Liver (tissue), 8 donors: ENCODE measurements at regions not wholly inside any gene's neighbourhood (a gene's known extent, or its start where the extent isn't known, plus 50 kb on each side); places are given as distances from the start of the nearest gene placed in this dataset.

ENCODE experiments used
- DNase-seq: peaks from one replicate; pipeline ENCODE4 v3.0.0-alpha.2; 2017; ENCODE audit warnings: low spot score
- H3K27ac ChIP-seq, 2 donors: one replicate each; pipeline ENCODE4 v1.7.0; 2013; ENCODE audit warnings: inconsistent platforms in 2 of 2, low read length in 2 of 2, control low read depth in 1 of 2, low read depth in 1 of 2, mild to moderate bottlenecking in 1 of 2
- H3K27me3 ChIP-seq, 4 donors: one replicate each; pipeline versions ENCODE4 v1.6.1 to v1.7.0; 2013; ENCODE audit warnings: low read length in 3 of 4, inconsistent platforms in 1 of 4, mild to moderate bottlenecking in 1 of 4, moderate library complexity in 1 of 4; ENCODE audit not compliant: control insufficient read depth in 4 of 4, insufficient read depth in 4 of 4
- H3K36me3 ChIP-seq, 4 donors: one replicate each; pipeline versions ENCODE4 v1.6.1 to v1.7.0; 2013; ENCODE audit warnings: low read length in 3 of 4, mild to moderate bottlenecking in 3 of 4, low read depth in 1 of 4, moderate library complexity in 1 of 4; ENCODE audit not compliant: control insufficient read depth in 4 of 4, insufficient read depth in 3 of 4
- H3K4me1 ChIP-seq, 4 donors: one replicate each; pipeline versions ENCODE4 v1.6.1 to v1.7.0; 2013; ENCODE audit warnings: low read length in 3 of 4, mild to moderate bottlenecking in 3 of 4, moderate library complexity in 1 of 4; ENCODE audit not compliant: control insufficient read depth in 4 of 4, insufficient read depth in 4 of 4
- H3K4me3 ChIP-seq, 3 donors: one replicate each; pipeline versions ENCODE4 v1.6.1 to v1.7.0; 2013; ENCODE audit warnings: low read length in 3 of 3, control low read depth in 1 of 3, low read depth in 1 of 3, mild to moderate bottlenecking in 1 of 3
- H3K9ac ChIP-seq, 2 donors: one replicate each; pipeline ENCODE4 v1.7.0; 2013; ENCODE audit warnings: low read length in 2 of 2, mild to moderate bottlenecking in 2 of 2, moderate library complexity in 2 of 2, control low read depth in 1 of 2, low read depth in 1 of 2
- H3K9me3 ChIP-seq, 4 donors: one replicate each; pipeline versions ENCODE4 v1.6.1 to v1.7.0; 2013; ENCODE audit warnings: low read length in 3 of 4; ENCODE audit not compliant: control insufficient read depth in 4 of 4
- EGR1 ChIP-seq, 2 donors: IDR thresholded peaks; 2 replicates each; pipeline ENCODE4 v1.6.1; 2016 to 2018; ENCODE audit warnings: antibody characterized with exemption in 2 of 2, low read depth in 2 of 2
- FOXA1 ChIP-seq: IDR thresholded peaks from 2 replicates; pipeline ENCODE4 v1.6.1; 2016; ENCODE audit warnings: antibody characterized with exemption
- FOXA2 ChIP-seq: IDR thresholded peaks from 2 replicates; pipeline ENCODE4 v1.6.1; 2016; ENCODE audit warnings: antibody characterized with exemption
- GABPA ChIP-seq, 2 donors: IDR thresholded peaks in 1 of 2; conservative IDR thresholded peaks in 1 of 2; 2 replicates each; pipeline ENCODE4 v1.6.1; 2016; ENCODE audit warnings: antibody characterized with exemption in 2 of 2, mild to moderate bottlenecking in 1 of 2, moderate library complexity in 1 of 2
- HNF4A ChIP-seq, 2 donors: conservative IDR thresholded peaks; 2 replicates each; pipeline ENCODE4 v1.6.1; 2016; ENCODE audit warnings: antibody characterized with exemption in 2 of 2, mild to moderate bottlenecking in 2 of 2
- HNF4G ChIP-seq: IDR thresholded peaks from 2 replicates; pipeline ENCODE4 v1.6.1; 2016; ENCODE audit warnings: antibody characterized with exemption
- JUND ChIP-seq, 2 donors: IDR thresholded peaks; 2 replicates each; pipeline ENCODE4 v1.6.1; 2016; ENCODE audit warnings: antibody characterized with exemption in 2 of 2
- NR2F2 ChIP-seq: IDR thresholded peaks from 2 replicates; pipeline ENCODE4 v1.6.1; 2016; ENCODE audit warnings: antibody characterized with exemption
- RAD21 ChIP-seq, 2 donors: IDR thresholded peaks; 2 replicates each; pipeline ENCODE4 v1.6.1; 2016; ENCODE audit warnings: antibody characterized with exemption in 2 of 2, mild to moderate bottlenecking in 2 of 2
- RXRA ChIP-seq, 2 donors: IDR thresholded peaks; 2 replicates each; pipeline ENCODE4 v1.6.1; 2017 to 2018; ENCODE audit warnings: antibody characterized with exemption in 2 of 2, mild to moderate bottlenecking in 1 of 2
- SP1 ChIP-seq: IDR thresholded peaks from 2 replicates; pipeline ENCODE4 v1.6.1; 2018; ENCODE audit warnings: antibody characterized with exemption, mild to moderate bottlenecking
- TAF1 ChIP-seq: conservative IDR thresholded peaks from 2 replicates; pipeline ENCODE4 v1.6.1; 2016; ENCODE audit warnings: antibody characterized with exemption, mild to moderate bottlenecking
- YY1 ChIP-seq: IDR thresholded peaks from 2 replicates; pipeline ENCODE4 v1.6.1; 2016; ENCODE audit warnings: antibody characterized with exemption, mild to moderate bottlenecking
- WGBS: extraction: QIAGEN DNeasy Blood & Tissue Kit; methylation state at CpG from one replicate; pipeline ENCODE4 v1.1.7; 2013; 5-methylcytosine and 5-hydroxymethylcytosine counted together
- TF ChIP-seq, protein P1 (sequence below): IDR thresholded peaks from 2 replicates; pipeline ENCODE4 v1.6.1; 2016; ENCODE audit warnings: antibody characterized with exemption
- TF ChIP-seq, protein P2 (sequence below): IDR thresholded peaks from 2 replicates; pipeline ENCODE4 v1.6.1; 2016; ENCODE audit warnings: antibody characterized with exemption, mild to moderate bottlenecking
- TF ChIP-seq, protein P3 (sequence below): fragments of 150-350 bp; IDR thresholded peaks from 2 replicates; pipeline ENCODE4 v1.5.1; 2017; ENCODE audit warnings: improper control_type of control experiment, low read depth, low read length; ENCODE audit not compliant: missing input control
- TF ChIP-seq, protein P4 (sequence below): IDR thresholded peaks from 2 replicates; pipeline ENCODE4 v1.6.1; 2016; ENCODE audit warnings: antibody characterized with exemption
- donor health status: healthy.
- donor health status: healthy.
- donor health status: healthy.
- donor health status: healthy.
- donor health status: healthy.

DNA sequence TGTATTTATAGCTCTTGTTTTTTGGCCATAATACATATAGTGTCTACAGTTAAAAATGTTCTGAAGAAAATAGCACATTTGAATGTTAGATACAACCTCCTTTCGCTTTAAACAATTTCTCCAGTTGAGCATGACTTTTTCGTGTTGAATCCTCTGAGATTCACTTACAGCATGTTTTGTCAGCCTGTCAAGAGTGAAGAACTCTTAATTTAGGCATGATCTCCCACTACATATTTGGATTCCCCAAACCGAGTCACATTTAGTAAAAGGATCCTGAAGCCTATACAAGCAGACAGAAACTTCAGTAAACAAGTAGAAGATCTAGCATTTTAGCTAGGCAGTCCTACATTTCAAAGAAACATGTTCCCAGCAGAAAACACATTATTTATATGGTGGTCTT, 796.6 kb downstream of the MCTP2 start:
- Histone ChIP-seq H3K27ac (no peak overlapping the region), H3K4me1 (no peaks in the 10 kb centered on the region), H3K9me3 (peaks cover 0 to 2% (median 0%) of the 10 kb centered on the region in 4 donors), H3K9ac (no peak overlapping the region), H3K4me3 (no peak overlapping the region), H3K36me3 (no peaks in the 10 kb centered on the region), H3K27me3 (no peaks in the 10 kb centered on the region)
- 77% methylated on average over 3 of the region's 3 CpGs for WGBS
- DNase-seq, result no peak
- TF ChIP-seq, protein P1, sequence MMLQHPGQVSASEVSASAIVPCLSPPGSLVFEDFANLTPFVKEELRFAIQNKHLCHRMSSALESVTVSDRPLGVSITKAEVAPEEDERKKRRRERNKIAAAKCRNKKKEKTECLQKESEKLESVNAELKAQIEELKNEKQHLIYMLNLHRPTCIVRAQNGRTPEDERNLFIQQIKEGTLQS, result no peak
- TF ChIP-seq FOXA2 (no peak), EGR1 (IDR thresholded peaks at IDR 0.05; ENCODE audit: low read depth in 2 of 2) (no peak), YY1 (no peak), RXRA (IDR thresholded peaks at IDR 0.05) (no peak), FOXA1 (no peak), NR2F2 (no peak), GABPA (IDR thresholded peaks at IDR 0.05 in 1 of 2, conservative IDR thresholded peaks at IDR 0.05 in 1 of 2) (no peak), SP1 (no peak)
- TF ChIP-seq, protein P2, sequence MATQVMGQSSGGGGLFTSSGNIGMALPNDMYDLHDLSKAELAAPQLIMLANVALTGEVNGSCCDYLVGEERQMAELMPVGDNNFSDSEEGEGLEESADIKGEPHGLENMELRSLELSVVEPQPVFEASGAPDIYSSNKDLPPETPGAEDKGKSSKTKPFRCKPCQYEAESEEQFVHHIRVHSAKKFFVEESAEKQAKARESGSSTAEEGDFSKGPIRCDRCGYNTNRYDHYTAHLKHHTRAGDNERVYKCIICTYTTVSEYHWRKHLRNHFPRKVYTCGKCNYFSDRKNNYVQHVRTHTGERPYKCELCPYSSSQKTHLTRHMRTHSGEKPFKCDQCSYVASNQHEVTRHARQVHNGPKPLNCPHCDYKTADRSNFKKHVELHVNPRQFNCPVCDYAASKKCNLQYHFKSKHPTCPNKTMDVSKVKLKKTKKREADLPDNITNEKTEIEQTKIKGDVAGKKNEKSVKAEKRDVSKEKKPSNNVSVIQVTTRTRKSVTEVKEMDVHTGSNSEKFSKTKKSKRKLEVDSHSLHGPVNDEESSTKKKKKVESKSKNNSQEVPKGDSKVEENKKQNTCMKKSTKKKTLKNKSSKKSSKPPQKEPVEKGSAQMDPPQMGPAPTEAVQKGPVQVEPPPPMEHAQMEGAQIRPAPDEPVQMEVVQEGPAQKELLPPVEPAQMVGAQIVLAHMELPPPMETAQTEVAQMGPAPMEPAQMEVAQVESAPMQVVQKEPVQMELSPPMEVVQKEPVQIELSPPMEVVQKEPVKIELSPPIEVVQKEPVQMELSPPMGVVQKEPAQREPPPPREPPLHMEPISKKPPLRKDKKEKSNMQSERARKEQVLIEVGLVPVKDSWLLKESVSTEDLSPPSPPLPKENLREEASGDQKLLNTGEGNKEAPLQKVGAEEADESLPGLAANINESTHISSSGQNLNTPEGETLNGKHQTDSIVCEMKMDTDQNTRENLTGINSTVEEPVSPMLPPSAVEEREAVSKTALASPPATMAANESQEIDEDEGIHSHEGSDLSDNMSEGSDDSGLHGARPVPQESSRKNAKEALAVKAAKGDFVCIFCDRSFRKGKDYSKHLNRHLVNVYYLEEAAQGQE, result no peak
- TF ChIP-seq, protein P3, sequence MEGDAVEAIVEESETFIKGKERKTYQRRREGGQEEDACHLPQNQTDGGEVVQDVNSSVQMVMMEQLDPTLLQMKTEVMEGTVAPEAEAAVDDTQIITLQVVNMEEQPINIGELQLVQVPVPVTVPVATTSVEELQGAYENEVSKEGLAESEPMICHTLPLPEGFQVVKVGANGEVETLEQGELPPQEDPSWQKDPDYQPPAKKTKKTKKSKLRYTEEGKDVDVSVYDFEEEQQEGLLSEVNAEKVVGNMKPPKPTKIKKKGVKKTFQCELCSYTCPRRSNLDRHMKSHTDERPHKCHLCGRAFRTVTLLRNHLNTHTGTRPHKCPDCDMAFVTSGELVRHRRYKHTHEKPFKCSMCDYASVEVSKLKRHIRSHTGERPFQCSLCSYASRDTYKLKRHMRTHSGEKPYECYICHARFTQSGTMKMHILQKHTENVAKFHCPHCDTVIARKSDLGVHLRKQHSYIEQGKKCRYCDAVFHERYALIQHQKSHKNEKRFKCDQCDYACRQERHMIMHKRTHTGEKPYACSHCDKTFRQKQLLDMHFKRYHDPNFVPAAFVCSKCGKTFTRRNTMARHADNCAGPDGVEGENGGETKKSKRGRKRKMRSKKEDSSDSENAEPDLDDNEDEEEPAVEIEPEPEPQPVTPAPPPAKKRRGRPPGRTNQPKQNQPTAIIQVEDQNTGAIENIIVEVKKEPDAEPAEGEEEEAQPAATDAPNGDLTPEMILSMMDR, result no peak

DNA sequence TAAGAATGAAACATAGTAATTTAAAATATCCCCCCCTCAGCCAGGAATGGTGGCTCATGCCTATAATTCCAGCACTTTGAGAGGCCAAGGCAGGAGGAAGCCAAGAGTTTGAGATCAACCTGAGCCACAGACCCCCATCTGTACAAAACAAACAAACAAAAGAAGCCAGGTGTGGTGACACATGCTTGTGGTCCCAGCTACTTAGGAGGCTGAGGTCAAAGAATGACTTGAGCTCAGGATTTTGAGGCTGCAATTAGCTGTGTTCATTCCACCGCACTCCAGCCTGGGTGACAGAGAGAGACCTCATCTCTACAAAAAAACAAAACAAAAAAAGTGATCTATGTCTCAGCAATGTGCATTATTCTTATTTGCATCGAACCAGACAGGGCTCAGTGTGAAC, 800.8 kb downstream of the MCTP2 start:
- H3K36me3 ChIP-seq, result no peaks in the 10 kb centered on the region
- H3K27me3 ChIP-seq, result no peaks in the 10 kb centered on the region
- H3K4me3 ChIP-seq, result no peak overlapping the region
- DNase-seq, result no peak
- no peak overlapping the region for H3K9ac ChIP-seq
- no peaks in the 10 kb centered on the region for H3K4me1 ChIP-seq
- H3K9me3 ChIP-seq, result peaks cover 0 to 2% (median 0%) of the 10 kb centered on the region in 4 donors
- H3K27ac ChIP-seq, result no peak overlapping the region
- 78% methylated on average over 2 of the region's 2 CpGs for WGBS
- TF ChIP-seq HNF4G (no peak), SP1 (no peak), FOXA1 (no peak), FOXA2 (no peak), RXRA (IDR thresholded peaks at IDR 0.05) (no peak), TAF1 (no peak), RAD21 (IDR thresholded peaks at IDR 0.05) (no peak), GABPA (IDR thresholded peaks at IDR 0.05 in 1 of 2, conservative IDR thresholded peaks at IDR 0.05 in 1 of 2) (no peak), NR2F2 (no peak), JUND (IDR thresholded peaks at IDR 0.05) (no peak), YY1 (no peak), HNF4A (conservative IDR thresholded peaks at IDR 0.05) (no peak), EGR1 (IDR thresholded peaks at IDR 0.05; ENCODE audit: low read depth in 2 of 2) (no peak)
- TF ChIP-seq, protein P3, result no peak
- TF ChIP-seq, protein P1, result no peak
- TF ChIP-seq, protein P2, result no peak
- TF ChIP-seq, protein P4, sequence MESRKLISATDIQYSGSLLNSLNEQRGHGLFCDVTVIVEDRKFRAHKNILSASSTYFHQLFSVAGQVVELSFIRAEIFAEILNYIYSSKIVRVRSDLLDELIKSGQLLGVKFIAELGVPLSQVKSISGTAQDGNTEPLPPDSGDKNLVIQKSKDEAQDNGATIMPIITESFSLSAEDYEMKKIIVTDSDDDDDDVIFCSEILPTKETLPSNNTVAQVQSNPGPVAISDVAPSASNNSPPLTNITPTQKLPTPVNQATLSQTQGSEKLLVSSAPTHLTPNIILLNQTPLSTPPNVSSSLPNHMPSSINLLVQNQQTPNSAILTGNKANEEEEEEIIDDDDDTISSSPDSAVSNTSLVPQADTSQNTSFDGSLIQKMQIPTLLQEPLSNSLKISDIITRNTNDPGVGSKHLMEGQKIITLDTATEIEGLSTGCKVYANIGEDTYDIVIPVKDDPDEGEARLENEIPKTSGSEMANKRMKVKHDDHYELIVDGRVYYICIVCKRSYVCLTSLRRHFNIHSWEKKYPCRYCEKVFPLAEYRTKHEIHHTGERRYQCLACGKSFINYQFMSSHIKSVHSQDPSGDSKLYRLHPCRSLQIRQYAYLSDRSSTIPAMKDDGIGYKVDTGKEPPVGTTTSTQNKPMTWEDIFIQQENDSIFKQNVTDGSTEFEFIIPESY, result no peak
